Endodermal cell (in vitro differentiated cells): ENCODE measurements at regions not wholly inside any gene's neighbourhood (a gene's known extent, or its start where the extent isn't known, plus 50 kb on each side); places are given as distances from the start of the nearest gene placed in this dataset.
A peak's percentile ranks its signal among the peaks of the same experiment; 100 is the strongest.

Source experiments
- DNase-seq: peaks from one replicate; pipeline ENCODE4 v3.0.0-alpha.2; 2017
- H3K27ac ChIP-seq: 2 replicates; pipeline ENCODE4 v1.5.1; 2013; ENCODE audit warnings: mild to moderate bottlenecking, low read depth, low read length, moderate library complexity
- H3K27me3 ChIP-seq: 2 replicates; pipeline ENCODE4 v1.6.1; 2013; ENCODE audit warnings: mild to moderate bottlenecking, low read length, moderate library complexity; ENCODE audit not compliant: insufficient read depth, control insufficient read depth, poor library complexity, severe bottlenecking
- H3K36me3 ChIP-seq: 2 replicates; pipeline ENCODE4 v1.7.0; 2013; ENCODE audit warnings: mild to moderate bottlenecking, low read length, moderate library complexity; ENCODE audit not compliant: control insufficient read depth, insufficient read depth
- H3K4me1 ChIP-seq: one replicate; pipeline ENCODE4 v1.7.0; 2013; ENCODE audit warnings: low read length; ENCODE audit not compliant: control insufficient read depth, insufficient read depth
- H3K4me3 ChIP-seq: 2 replicates; pipeline ENCODE4 v1.5.1; 2013; ENCODE audit warnings: mild to moderate bottlenecking, low read length, moderate library complexity
- H3K9ac ChIP-seq: 2 replicates; pipeline ENCODE4 v1.6.1; 2013; ENCODE audit warnings: mild to moderate bottlenecking, low read length, moderate library complexity; ENCODE audit not compliant: poor library complexity, severe bottlenecking; ENCODE audit errors: extremely low read depth
- H3K9me3 ChIP-seq: 2 replicates; pipeline ENCODE4 v1.6.1; 2013; ENCODE audit warnings: mild to moderate bottlenecking, low read length, moderate library complexity; ENCODE audit not compliant: control insufficient read depth
- H3K27ac Mint-ChIP-seq: 2 replicates; pipeline ENCODE4 v1.8.0; 2020; ENCODE audit warnings: mixed read lengths
- H3K27me3 Mint-ChIP-seq: 2 replicates; pipeline ENCODE4 v1.8.0; 2021; ENCODE audit warnings: mild to moderate bottlenecking, mixed read lengths; ENCODE audit not compliant: insufficient read depth
- H3K36me3 Mint-ChIP-seq: 2 replicates; pipeline ENCODE4 v1.8.0; 2020; ENCODE audit warnings: low read depth, mixed read lengths
- H3K4me1 Mint-ChIP-seq: 2 replicates; pipeline ENCODE4 v1.8.0; 2020; ENCODE audit warnings: mixed read lengths
- H3K4me3 Mint-ChIP-seq: 2 replicates; pipeline ENCODE4 v1.8.0; 2020; ENCODE audit warnings: mild to moderate bottlenecking, moderate library complexity, mixed read lengths
- H3K9me3 Mint-ChIP-seq: 2 replicates; pipeline ENCODE4 v1.8.0; 2020; ENCODE audit warnings: mild to moderate bottlenecking, mixed read lengths
- CTCF ChIP-seq: fragments of 200-600 bp; sonication (generic); conservative IDR thresholded peaks from 2 replicates; pipeline ENCODE4 v1.5.0; 2021; ENCODE audit warnings: antibody characterized with exemption, mild to moderate bottlenecking
- WGBS, 2 experiments: methylation state at CpG; one replicate each; pipeline versions ENCODE4 v1.1.5 to v1.1.7; 2013; ENCODE audit warnings: missing lambda C conversion rate in 2 of 2, mixed read lengths in 1 of 2; ENCODE audit not compliant: insufficient coverage in 1 of 2, insufficient read length in 1 of 2; 5-methylcytosine and 5-hydroxymethylcytosine counted together

- no peak overlapping the region for H3K9ac ChIP-seq
- no peaks in the 10 kb centered on the region for H3K36me3 ChIP-seq
- no peak overlapping the region for H3K4me3 ChIP-seq
- H3K9me3 ChIP-seq: no peaks in the 10 kb centered on the region
- no peak overlapping the region for H3K27ac ChIP-seq
- H3K4me3 Mint-ChIP-seq: no peak overlapping the region
- H3K4me1 ChIP-seq: no peaks in the 10 kb centered on the region
- H3K27ac Mint-ChIP-seq: no peak overlapping the region
- H3K36me3 Mint-ChIP-seq: no peaks in the 10 kb centered on the region
- H3K27me3 Mint-ChIP-seq: peaks cover 3% of the 10 kb centered on the region
- 67 to 71% methylated on average over 4 to 6 of the region's 6 CpGs for WGBS, 2 experiments
- H3K9me3 Mint-ChIP-seq: no peaks in the 10 kb centered on the region
- TF ChIP-seq CTCF: no peak
- H3K4me1 Mint-ChIP-seq: peaks cover 1% of the 10 kb centered on the region
- H3K27me3 ChIP-seq: no peaks in the 10 kb centered on the region
- no peak for DNase-seq
Observed at GRCh38 chr12:114302606-114303315, 103.2 kb downstream of the TBX5 start.

- Mint-ChIP-seq H3K4me1 (peaks cover 1% of the 10 kb centered on the region), H3K9me3 (no peaks in the 10 kb centered on the region), H3K4me3 (no peak overlapping the region), H3K36me3 (no peaks in the 10 kb centered on the region), H3K27ac (no peak overlapping the region), H3K27me3 (peaks cover 3% of the 10 kb centered on the region)
- TF ChIP-seq CTCF: no peak
- peak; percentile 60 for DNase-seq
- Histone ChIP-seq H3K4me1 (no peaks in the 10 kb centered on the region), H3K36me3 (no peaks in the 10 kb centered on the region), H3K27me3 (no peaks in the 10 kb centered on the region), H3K9ac (no peak overlapping the region), H3K27ac (no peak overlapping the region), H3K4me3 (no peak overlapping the region), H3K9me3 (no peaks in the 10 kb centered on the region)
- WGBS, 2 experiments: 49 to 55% methylated on average over 2 to 8 of the region's 8 CpGs
Observed at GRCh38 chr12:114302117-114302516, 103.8 kb downstream of the TBX5 start.

GRCh38 chr12:114294303-114294685 lies 111.7 kb downstream of the TBX5 start:
- no peak overlapping the region for H3K9ac ChIP-seq
- H3K4me1 ChIP-seq: no peaks in the 10 kb centered on the region
- WGBS, 2 experiments: 83 to 90% methylated on average over 2 to 3 of the region's 3 CpGs
- H3K36me3 ChIP-seq: no peaks in the 10 kb centered on the region
- no peak overlapping the region for H3K27ac Mint-ChIP-seq
- no peak for DNase-seq
- H3K4me1 Mint-ChIP-seq: no peaks in the 10 kb centered on the region
- no peaks in the 10 kb centered on the region for H3K9me3 ChIP-seq
- H3K27ac ChIP-seq: no peak overlapping the region
- H3K4me3 Mint-ChIP-seq: no peak overlapping the region
- H3K27me3 ChIP-seq: no peaks in the 10 kb centered on the region
- H3K27me3 Mint-ChIP-seq: no peaks in the 10 kb centered on the region
- H3K36me3 Mint-ChIP-seq: no peaks in the 10 kb centered on the region
- H3K9me3 Mint-ChIP-seq: no peaks in the 10 kb centered on the region
- H3K4me3 ChIP-seq: no peak overlapping the region
- TF ChIP-seq CTCF: no peak
